ENCODE measurements at regions not wholly inside any gene's neighbourhood (a gene's known extent, or its start where the extent isn't known, plus 50 kb on each side); places are given as distances from the start of the nearest gene placed in this dataset.

- no peak overlapping the region for H3K4me2 ChIP-seq (ENCODE audit: low read depth, low read length, poor library complexity, severe bottlenecking)
- H3K4me1 ChIP-seq (ENCODE audit: insufficient read depth, low read length, poor library complexity, severe bottlenecking) = no peaks in the 10 kb centered on the region
- no peak for TF ChIP-seq CTCF (conservative IDR thresholded peaks at IDR 0.05; ENCODE audit: low read length)
- no peak for TF ChIP-seq EZH2phosphoT487 (IDR thresholded peaks at IDR 0.05; ENCODE audit: borderline replicate concordance)
- no peaks in the 10 kb centered on the region for H3K36me3 ChIP-seq (ENCODE audit: insufficient read depth, low read length)
- no peaks in the 10 kb centered on the region for H3K27me3 ChIP-seq (ENCODE audit: insufficient read depth, low read length, poor library complexity, severe bottlenecking)
- no peaks in the 10 kb centered on the region for H4K20me1 ChIP-seq (ENCODE audit: insufficient read depth, low read length, poor library complexity, severe bottlenecking)
- H3K9me3 ChIP-seq (ENCODE audit: insufficient read depth, low read depth, low read length) = no peaks in the 10 kb centered on the region
- H3K4me3 ChIP-seq (ENCODE audit: low read length, poor library complexity, severe bottlenecking) = no peak overlapping the region
- no peaks in the 10 kb centered on the region for H3F3A ChIP-seq (ENCODE audit: low read depth)
- no peak overlapping the region for H3K9ac ChIP-seq (ENCODE audit: low read depth, low read length, poor library complexity, severe bottlenecking)
- H3K79me2 ChIP-seq (ENCODE audit: insufficient read depth, low read length) = no peaks in the 10 kb centered on the region
- H3K9me2 ChIP-seq (replicated peaks; ENCODE audit: low read depth, low read length) = no peaks in the 10 kb centered on the region
- H2AFZ ChIP-seq (ENCODE audit: low read length) = no peak overlapping the region
These were observed 57.2 kb upstream of the TAB2 start for GRCh38 chr6:149260214-149260874.

DNA sequence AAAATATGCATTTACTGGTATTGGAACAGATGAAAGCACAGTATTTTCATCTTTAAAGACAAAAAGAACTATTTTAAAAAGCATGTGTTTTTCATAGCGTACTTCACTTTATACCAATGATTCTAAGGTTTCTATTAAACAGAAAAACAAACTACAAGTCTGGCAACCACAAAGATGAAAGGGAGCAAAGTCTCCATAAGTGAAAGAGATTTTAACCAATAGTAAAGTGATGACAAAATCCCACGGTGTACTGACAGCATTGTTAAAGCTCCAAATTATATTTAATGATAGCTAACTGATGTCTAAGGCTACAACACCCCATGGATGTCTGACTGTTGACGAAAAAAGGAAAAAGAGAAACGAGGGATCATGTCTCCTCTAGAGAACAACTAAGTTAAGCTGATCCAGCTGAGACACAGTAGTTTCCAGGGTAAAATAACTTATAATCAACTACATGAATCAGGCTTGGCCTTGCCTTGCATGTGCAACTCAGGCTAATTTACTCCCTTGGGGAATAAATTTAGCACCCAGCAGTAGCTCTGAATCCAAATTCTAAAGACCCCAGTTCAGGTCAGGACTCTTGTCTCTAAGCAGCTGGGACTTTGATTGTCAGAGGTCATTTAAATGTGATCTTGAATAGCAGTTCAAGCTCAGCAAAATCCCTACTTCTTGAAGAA is 56.0 kb upstream of the TAB2 start:
- Histone ChIP-seq H4K20me1 (ENCODE audit: insufficient read depth, low read length, poor library complexity, severe bottlenecking) (no peaks in the 10 kb centered on the region), H3K9ac (ENCODE audit: low read depth, low read length, poor library complexity, severe bottlenecking) (no peak overlapping the region), H3K4me2 (ENCODE audit: low read depth, low read length, poor library complexity, severe bottlenecking) (no peak overlapping the region), H3K9me2 (replicated peaks; ENCODE audit: low read depth, low read length) (no peaks in the 10 kb centered on the region), H3F3A (ENCODE audit: low read depth) (no peaks in the 10 kb centered on the region), H3K4me3 (ENCODE audit: low read length, poor library complexity, severe bottlenecking) (no peak overlapping the region), H3K9me3 (ENCODE audit: insufficient read depth, low read depth, low read length) (no peaks in the 10 kb centered on the region), H3K27me3 (ENCODE audit: insufficient read depth, low read length, poor library complexity, severe bottlenecking) (no peaks in the 10 kb centered on the region), H3K79me2 (ENCODE audit: insufficient read depth, low read length) (no peaks in the 10 kb centered on the region), H3K4me1 (ENCODE audit: insufficient read depth, low read length, poor library complexity, severe bottlenecking) (no peaks in the 10 kb centered on the region), H3K36me3 (ENCODE audit: insufficient read depth, low read length) (no peaks in the 10 kb centered on the region), H2AFZ (ENCODE audit: low read length) (0 out of 2 replicates have a peak overlapping the region, but pooled peaks have one; percentile 24)
- no peak for TF ChIP-seq EZH2phosphoT487 (IDR thresholded peaks at IDR 0.05; ENCODE audit: borderline replicate concordance)
- no peak for TF ChIP-seq CTCF (conservative IDR thresholded peaks at IDR 0.05; ENCODE audit: low read length)

GRCh38 chr6:149263321-149263720 is 54.2 kb upstream of the TAB2 start:
- H2AFZ ChIP-seq (ENCODE audit: low read length) = no peak overlapping the region
- H3K4me2 ChIP-seq (ENCODE audit: low read depth, low read length, poor library complexity, severe bottlenecking) = no peak overlapping the region
- H4K20me1 ChIP-seq (ENCODE audit: insufficient read depth, low read length, poor library complexity, severe bottlenecking) = no peaks in the 10 kb centered on the region
- H3K9ac ChIP-seq (ENCODE audit: low read depth, low read length, poor library complexity, severe bottlenecking) = no peak overlapping the region
- no peaks in the 10 kb centered on the region for H3K9me3 ChIP-seq (ENCODE audit: insufficient read depth, low read depth, low read length)
- H3F3A ChIP-seq (ENCODE audit: low read depth) = no peaks in the 10 kb centered on the region
- H3K27me3 ChIP-seq (ENCODE audit: insufficient read depth, low read length, poor library complexity, severe bottlenecking) = no peaks in the 10 kb centered on the region
- no peaks in the 10 kb centered on the region for H3K79me2 ChIP-seq (ENCODE audit: insufficient read depth, low read length)
- H3K4me1 ChIP-seq (ENCODE audit: insufficient read depth, low read length, poor library complexity, severe bottlenecking) = no peaks in the 10 kb centered on the region
- no peak overlapping the region for H3K4me3 ChIP-seq (ENCODE audit: low read length, poor library complexity, severe bottlenecking)
- no peaks in the 10 kb centered on the region for H3K36me3 ChIP-seq (ENCODE audit: insufficient read depth, low read length)
- no peak for TF ChIP-seq EZH2phosphoT487 (IDR thresholded peaks at IDR 0.05; ENCODE audit: borderline replicate concordance)
- no peak for TF ChIP-seq CTCF (conservative IDR thresholded peaks at IDR 0.05; ENCODE audit: low read length)
- no peaks in the 10 kb centered on the region for H3K9me2 ChIP-seq (replicated peaks; ENCODE audit: low read depth, low read length)
